SK-N-SH (cell line): ENCODE measurements at regions not wholly inside any gene's neighbourhood (a gene's known extent, or its start where the extent isn't known, plus 50 kb on each side); places are given as distances from the start of the nearest gene placed in this dataset.

Experiments used
- CTCF ChIA-PET: fragments of 300-600, 350-600 bp; formaldehyde crosslinking; extraction: SDS; loops from one replicate; lab custom pipeline; 2021; lab: Yijun Ruan, JAX
- POLR2A ChIA-PET: fragments of 350-600 bp; sonication (Branson Sonifier 250); formaldehyde crosslinking; extraction: SDS; loops from one replicate; lab custom pipeline; 2020; ENCODE audit warnings: antibody characterized with exemption, inconsistent platforms; lab: Yijun Ruan, JAX
- DNase-seq: peaks from one replicate; pipeline ENCODE4 v3.0.0; 2012
- H2AFZ ChIP-seq: fragments of 200-600 bp; sonication (generic); 2 replicates; pipeline ENCODE4 v1.8.1; 2016; ENCODE audit warnings: antibody characterized with exemption, mild to moderate bottlenecking, low read depth
- H3F3A ChIP-seq: fragments of 200-600 bp; sonication (generic); replicated peaks from 2 replicates; pipeline ENCODE3; 2016; ENCODE audit warnings: antibody characterized with exemption, mild to moderate bottlenecking; ENCODE audit not compliant: insufficient read depth
- H3K27ac ChIP-seq, 2 experiments: fragments of 200-500 bp in 1 of 2; fragments of 200-600 bp in 1 of 2; sonication (Bioruptor generic) in 1 of 2; sonication (generic), shearing (Covaris generic) in 1 of 2; 2 replicates each; pipeline versions ENCODE4 v1.5.1 to v1.6.1; 2014 to 2016; ENCODE audit warnings: low read depth in 2 of 2, inconsistent platforms in 1 of 2, low read length in 1 of 2, mild to moderate bottlenecking in 1 of 2, mixed read lengths in 1 of 2
- H3K27me3 ChIP-seq: fragments of 200-600 bp; sonication (generic), shearing (Covaris generic); 2 replicates; pipeline ENCODE4 v1.6.1; 2016; ENCODE audit warnings: mixed run types; ENCODE audit not compliant: insufficient read depth
- H3K36me3 ChIP-seq, 2 experiments: fragments of 200-500 bp in 1 of 2; fragments of 200-600 bp in 1 of 2; sonication (Bioruptor generic) in 1 of 2; sonication (generic) in 1 of 2; replicated peaks in 1 of 2; 2 replicates each; pipeline versions ENCODE3 to v1.5.1; 2014 to 2016; ENCODE audit warnings: low read length in 1 of 2, mild to moderate bottlenecking in 1 of 2; ENCODE audit not compliant: insufficient read depth in 2 of 2, control insufficient read depth in 1 of 2
- H3K4me1 ChIP-seq, 2 experiments: fragments of 200-500 bp in 1 of 2; fragments of 200-600 bp in 1 of 2; sonication (Bioruptor generic) in 1 of 2; sonication (generic), shearing (Covaris generic) in 1 of 2; 2 replicates each; pipeline versions ENCODE4 v1.5.1 to v1.6.1; 2014 to 2016; ENCODE audit warnings: low read depth in 1 of 2, low read length in 1 of 2, mixed run types in 1 of 2; ENCODE audit not compliant: insufficient read depth in 2 of 2, control insufficient read depth in 1 of 2
- H3K4me2 ChIP-seq: fragments of 200-600 bp; sonication (generic), shearing (Covaris generic); 2 replicates; pipeline ENCODE4 v1.6.1; 2017; ENCODE audit warnings: mixed run types
- H3K4me3 ChIP-seq, 2 experiments: fragments of 200-500 bp in 1 of 2; fragments of 200-600 bp in 1 of 2; sonication (Bioruptor generic) in 1 of 2; sonication (generic), shearing (Covaris generic) in 1 of 2; 2 replicates each; pipeline versions ENCODE4 v1.5.1 to v1.8.1; 2014 to 2016; ENCODE audit warnings: low read depth in 2 of 2, inconsistent platforms in 1 of 2, low read length in 1 of 2, mild to moderate bottlenecking in 1 of 2, mixed read lengths in 1 of 2, moderate library complexity in 1 of 2
- H3K79me2 ChIP-seq: fragments of 200-600 bp; sonication (generic); 2 replicates; pipeline ENCODE4 v1.8.1; 2017; ENCODE audit warnings: mild to moderate bottlenecking; ENCODE audit not compliant: insufficient read depth
- H3K9ac ChIP-seq: fragments of 200-600 bp; sonication (generic); 2 replicates; pipeline ENCODE4 v1.6.1; 2017; ENCODE audit warnings: mixed run types
- H3K9me2 ChIP-seq: fragments of 200-600 bp; sonication (generic); 2 replicates; pipeline ENCODE4 v1.6.1; 2017; ENCODE audit warnings: mixed run types
- H3K9me3 ChIP-seq: fragments of 200-600 bp; sonication (generic); 2 replicates; pipeline ENCODE4 v1.6.1; 2017; ENCODE audit warnings: mixed run types, mild to moderate bottlenecking, moderate library complexity
- H4K20me1 ChIP-seq: fragments of 200-600 bp; sonication (generic); 2 replicates; pipeline ENCODE4 v1.6.1; 2017; ENCODE audit warnings: mild to moderate bottlenecking, mixed run types; ENCODE audit not compliant: insufficient read depth
- CHD2 ChIP-seq: fragments of 150-350 bp; IDR thresholded peaks from 2 replicates; pipeline ENCODE4 v1.6.1; 2018; ENCODE audit warnings: low read length; ENCODE audit not compliant: partially characterized antibody
- EP300 ChIP-seq, 2 experiments: IDR thresholded peaks; 2 replicates each; pipeline versions ENCODE4 v1.4.0 to v1.6.1; 2012; ENCODE audit warnings: borderline replicate concordance in 1 of 2, low read depth in 1 of 2, low read length in 1 of 2
- FOXM1 ChIP-seq: IDR thresholded peaks from 2 replicates; pipeline ENCODE4 v1.4.0; 2012; ENCODE audit warnings: low read depth, mild to moderate bottlenecking
- GABPA ChIP-seq: IDR thresholded peaks from 2 replicates; pipeline ENCODE4 v1.4.0; 2012; ENCODE audit warnings: low read depth, mild to moderate bottlenecking
- JUND ChIP-seq: IDR thresholded peaks from 2 replicates; pipeline ENCODE4 v1.4.0; 2012
- MEF2A ChIP-seq: IDR thresholded peaks from 2 replicates; pipeline ENCODE4 v1.4.0; 2012; ENCODE audit warnings: low read depth, borderline replicate concordance
- MXI1 ChIP-seq: IDR thresholded peaks from 2 replicates; pipeline ENCODE4 v1.6.1; 2012; ENCODE audit warnings: mild to moderate bottlenecking, low read depth, low read length, improper control_type of control experiment
- NFIC ChIP-seq: IDR thresholded peaks from 2 replicates; pipeline ENCODE4 v1.4.0; 2012; ENCODE audit warnings: borderline replicate concordance
- NRF1 ChIP-seq: IDR thresholded peaks from 2 replicates; pipeline ENCODE4 v1.6.1; 2012; ENCODE audit warnings: low read depth, mild to moderate bottlenecking, low read length
- POLR2AphosphoS5 ChIP-seq: IDR thresholded peaks from 2 replicates; pipeline ENCODE4 v1.6.1; 2012; ENCODE audit warnings: low read depth, low read length
- RCOR1 ChIP-seq: fragments of 150-350 bp; IDR thresholded peaks from 2 replicates; pipeline ENCODE4 v1.6.1; 2017; ENCODE audit warnings: antibody characterized with exemption, low read length
- TCF12 ChIP-seq: IDR thresholded peaks from 2 replicates; pipeline ENCODE4 v1.4.0; 2012
- WGBS: methylation state at CpG from one replicate; pipeline ENCODE4 v1.1.6; 2017; ENCODE audit warnings: low lambda C conversion rate; 5-methylcytosine and 5-hydroxymethylcytosine counted together
- TF ChIP-seq, protein P1 (sequence below): IDR thresholded peaks from 2 replicates; pipeline ENCODE4 v1.4.0; 2012; ENCODE audit warnings: low read depth, borderline replicate concordance
- TF ChIP-seq, protein P2 (sequence below): fragments of 150-350 bp; IDR thresholded peaks from 2 replicates; pipeline ENCODE4 v1.6.1; 2016; ENCODE audit warnings: mild to moderate bottlenecking, low read depth, low read length
- TF ChIP-seq, protein P3 (sequence below): IDR thresholded peaks from 2 replicates; pipeline ENCODE4 v1.4.0; 2012; ENCODE audit warnings: low read depth
- TF ChIP-seq, protein P4 (sequence below): fragments of 150-350 bp; IDR thresholded peaks from 2 replicates; pipeline ENCODE4 v1.6.1; 2017; ENCODE audit warnings: antibody characterized with exemption, low read length, low read depth, borderline replicate concordance
- TF ChIP-seq, protein P5 (sequence below): fragments of 200-600 bp; sonication (generic); IDR thresholded peaks from 2 replicates; pipeline ENCODE4 v1.6.1; 2017; ENCODE audit warnings: antibody characterized with exemption, mild to moderate bottlenecking, moderate library complexity
- TF ChIP-seq, protein P6 (sequence below): IDR thresholded peaks from 2 replicates; pipeline ENCODE4; 2012

DNA sequence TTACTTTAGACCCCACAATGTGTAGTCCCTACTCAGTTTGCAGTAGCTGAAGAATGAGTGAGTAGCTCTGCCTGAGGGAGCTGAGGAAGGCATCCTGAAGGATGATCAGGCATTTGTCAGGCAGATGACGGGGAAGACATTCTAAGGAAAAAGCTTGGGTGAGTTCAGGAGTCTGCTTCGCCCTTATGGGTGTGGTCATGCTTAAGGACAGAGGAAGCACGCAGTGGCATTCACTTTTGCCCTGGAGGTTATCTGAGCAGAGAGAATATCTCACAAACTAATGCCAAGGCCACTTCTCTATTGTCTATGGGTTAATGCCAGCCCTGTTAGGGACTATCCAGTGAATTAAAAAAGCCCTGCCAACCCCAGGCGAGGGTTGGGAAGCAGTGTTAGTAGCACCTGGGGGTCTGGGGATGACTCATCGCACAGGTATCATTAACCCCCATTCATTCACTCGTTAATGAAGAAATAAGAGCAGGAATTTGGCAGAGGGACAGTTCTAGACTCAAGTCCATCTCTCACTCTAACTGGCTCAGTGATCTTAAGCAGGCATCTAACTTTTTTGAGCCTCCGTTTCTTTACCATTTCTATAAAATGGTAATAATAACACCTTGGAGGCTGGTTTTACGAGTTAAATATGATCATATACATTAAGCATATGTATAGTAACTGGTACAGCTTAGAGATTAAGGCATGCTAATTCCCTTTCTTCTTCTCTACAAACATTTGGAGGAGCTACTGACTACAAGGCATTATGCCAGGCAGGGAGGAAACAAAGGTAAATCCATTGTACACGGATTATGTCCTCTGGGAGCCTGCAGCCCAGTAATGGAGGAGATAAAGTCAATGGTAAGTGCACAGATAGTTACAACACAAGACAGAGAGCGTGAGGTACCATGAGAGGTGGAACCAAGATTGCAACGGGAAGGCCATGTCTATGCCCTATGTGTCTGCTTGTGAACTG lies 93.2 kb upstream of the AKIRIN2 start:
- 81% methylated on average over 11 of the region's 11 CpGs for WGBS
- TF ChIP-seq MEF2A: no peak
- no peak for TF ChIP-seq GABPA
- TF ChIP-seq TCF12: no peak
- no peak for TF ChIP-seq MXI1
- no peak overlapping the region for H3K27ac ChIP-seq
- no peak overlapping the region for H3K9ac ChIP-seq
- H3K27me3 ChIP-seq: no peaks in the 10 kb centered on the region; the same call in 1 of the 2 replicates
- no peaks in the 10 kb centered on the region for H3K9me2 ChIP-seq
- H3K4me1 ChIP-seq: peaks cover 0 to 3% of the 10 kb centered on the region in 2 experiments; a peak in 1 of 4 replicates
- no peaks in the 10 kb centered on the region for H4K20me1 ChIP-seq
- POLR2A ChIA-PET: no interaction called here
- CTCF ChIA-PET: interaction anchor here (0.6 kb wide), 1 partner anchor 12 kb away, joined by 3 read pairs; no protein-coding TSS in a partner anchor
- no peaks in the 10 kb centered on the region for H3K36me3 ChIP-seq
- no peak overlapping the region for H2AFZ ChIP-seq
- no peaks in the 10 kb centered on the region for H3F3A ChIP-seq
- no peak for DNase-seq
- H3K79me2 ChIP-seq: no peaks in the 10 kb centered on the region
- H3K4me2 ChIP-seq: no peak overlapping the region
- H3K9me3 ChIP-seq: no peaks in the 10 kb centered on the region
- H3K4me3 ChIP-seq: no peak overlapping the region

DNA sequence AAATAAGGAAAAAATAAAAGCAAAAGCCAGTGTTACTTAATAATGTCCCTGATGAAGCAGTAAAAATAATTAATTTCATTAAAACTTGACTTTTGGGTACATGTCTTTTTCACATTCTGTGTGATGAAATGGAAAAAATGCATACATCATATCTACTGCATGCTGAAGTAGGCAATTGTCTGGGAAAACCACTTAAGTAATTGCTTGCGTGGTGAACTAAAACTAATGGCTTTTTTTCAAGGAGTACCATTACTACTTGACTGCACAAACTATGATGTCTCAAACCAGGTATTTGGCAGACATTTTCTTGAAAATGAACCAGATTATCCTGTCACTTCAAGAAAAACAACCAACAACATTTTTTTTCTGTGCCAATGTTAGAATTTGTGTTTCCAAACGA lies 91.3 kb upstream of the AKIRIN2 start:
- CTCF ChIA-PET: no interaction called here
- 83% methylated on average over 2 of the region's 2 CpGs for WGBS
- H3K4me2 ChIP-seq: no peak overlapping the region
- TF ChIP-seq FOXM1 (no peak), MEF2A (no peak), EP300 (IDR thresholded peaks at IDR 0.05; ENCODE audit: borderline replicate concordance in 1 of 2, low read depth in 1 of 2, low read length in 1 of 2) (no peak), NFIC (no peak), NRF1 (no peak), POLR2AphosphoS5 (no peak), CHD2 (no peak), JUND (no peak), RCOR1 (no peak)
- TF ChIP-seq, protein P1, sequence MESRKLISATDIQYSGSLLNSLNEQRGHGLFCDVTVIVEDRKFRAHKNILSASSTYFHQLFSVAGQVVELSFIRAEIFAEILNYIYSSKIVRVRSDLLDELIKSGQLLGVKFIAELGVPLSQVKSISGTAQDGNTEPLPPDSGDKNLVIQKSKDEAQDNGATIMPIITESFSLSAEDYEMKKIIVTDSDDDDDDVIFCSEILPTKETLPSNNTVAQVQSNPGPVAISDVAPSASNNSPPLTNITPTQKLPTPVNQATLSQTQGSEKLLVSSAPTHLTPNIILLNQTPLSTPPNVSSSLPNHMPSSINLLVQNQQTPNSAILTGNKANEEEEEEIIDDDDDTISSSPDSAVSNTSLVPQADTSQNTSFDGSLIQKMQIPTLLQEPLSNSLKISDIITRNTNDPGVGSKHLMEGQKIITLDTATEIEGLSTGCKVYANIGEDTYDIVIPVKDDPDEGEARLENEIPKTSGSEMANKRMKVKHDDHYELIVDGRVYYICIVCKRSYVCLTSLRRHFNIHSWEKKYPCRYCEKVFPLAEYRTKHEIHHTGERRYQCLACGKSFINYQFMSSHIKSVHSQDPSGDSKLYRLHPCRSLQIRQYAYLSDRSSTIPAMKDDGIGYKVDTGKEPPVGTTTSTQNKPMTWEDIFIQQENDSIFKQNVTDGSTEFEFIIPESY: no peak
- TF ChIP-seq, protein P2, sequence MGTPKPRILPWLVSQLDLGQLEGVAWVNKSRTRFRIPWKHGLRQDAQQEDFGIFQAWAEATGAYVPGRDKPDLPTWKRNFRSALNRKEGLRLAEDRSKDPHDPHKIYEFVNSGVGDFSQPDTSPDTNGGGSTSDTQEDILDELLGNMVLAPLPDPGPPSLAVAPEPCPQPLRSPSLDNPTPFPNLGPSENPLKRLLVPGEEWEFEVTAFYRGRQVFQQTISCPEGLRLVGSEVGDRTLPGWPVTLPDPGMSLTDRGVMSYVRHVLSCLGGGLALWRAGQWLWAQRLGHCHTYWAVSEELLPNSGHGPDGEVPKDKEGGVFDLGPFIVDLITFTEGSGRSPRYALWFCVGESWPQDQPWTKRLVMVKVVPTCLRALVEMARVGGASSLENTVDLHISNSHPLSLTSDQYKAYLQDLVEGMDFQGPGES: no peak
- TF ChIP-seq, protein P3, sequence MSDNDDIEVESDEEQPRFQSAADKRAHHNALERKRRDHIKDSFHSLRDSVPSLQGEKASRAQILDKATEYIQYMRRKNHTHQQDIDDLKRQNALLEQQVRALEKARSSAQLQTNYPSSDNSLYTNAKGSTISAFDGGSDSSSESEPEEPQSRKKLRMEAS: no peak
- TF ChIP-seq, protein P4, sequence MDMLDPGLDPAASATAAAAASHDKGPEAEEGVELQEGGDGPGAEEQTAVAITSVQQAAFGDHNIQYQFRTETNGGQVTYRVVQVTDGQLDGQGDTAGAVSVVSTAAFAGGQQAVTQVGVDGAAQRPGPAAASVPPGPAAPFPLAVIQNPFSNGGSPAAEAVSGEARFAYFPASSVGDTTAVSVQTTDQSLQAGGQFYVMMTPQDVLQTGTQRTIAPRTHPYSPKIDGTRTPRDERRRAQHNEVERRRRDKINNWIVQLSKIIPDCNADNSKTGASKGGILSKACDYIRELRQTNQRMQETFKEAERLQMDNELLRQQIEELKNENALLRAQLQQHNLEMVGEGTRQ: no peak
- TF ChIP-seq, protein P5, sequence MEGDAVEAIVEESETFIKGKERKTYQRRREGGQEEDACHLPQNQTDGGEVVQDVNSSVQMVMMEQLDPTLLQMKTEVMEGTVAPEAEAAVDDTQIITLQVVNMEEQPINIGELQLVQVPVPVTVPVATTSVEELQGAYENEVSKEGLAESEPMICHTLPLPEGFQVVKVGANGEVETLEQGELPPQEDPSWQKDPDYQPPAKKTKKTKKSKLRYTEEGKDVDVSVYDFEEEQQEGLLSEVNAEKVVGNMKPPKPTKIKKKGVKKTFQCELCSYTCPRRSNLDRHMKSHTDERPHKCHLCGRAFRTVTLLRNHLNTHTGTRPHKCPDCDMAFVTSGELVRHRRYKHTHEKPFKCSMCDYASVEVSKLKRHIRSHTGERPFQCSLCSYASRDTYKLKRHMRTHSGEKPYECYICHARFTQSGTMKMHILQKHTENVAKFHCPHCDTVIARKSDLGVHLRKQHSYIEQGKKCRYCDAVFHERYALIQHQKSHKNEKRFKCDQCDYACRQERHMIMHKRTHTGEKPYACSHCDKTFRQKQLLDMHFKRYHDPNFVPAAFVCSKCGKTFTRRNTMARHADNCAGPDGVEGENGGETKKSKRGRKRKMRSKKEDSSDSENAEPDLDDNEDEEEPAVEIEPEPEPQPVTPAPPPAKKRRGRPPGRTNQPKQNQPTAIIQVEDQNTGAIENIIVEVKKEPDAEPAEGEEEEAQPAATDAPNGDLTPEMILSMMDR: no peak
- TF ChIP-seq, protein P6, sequence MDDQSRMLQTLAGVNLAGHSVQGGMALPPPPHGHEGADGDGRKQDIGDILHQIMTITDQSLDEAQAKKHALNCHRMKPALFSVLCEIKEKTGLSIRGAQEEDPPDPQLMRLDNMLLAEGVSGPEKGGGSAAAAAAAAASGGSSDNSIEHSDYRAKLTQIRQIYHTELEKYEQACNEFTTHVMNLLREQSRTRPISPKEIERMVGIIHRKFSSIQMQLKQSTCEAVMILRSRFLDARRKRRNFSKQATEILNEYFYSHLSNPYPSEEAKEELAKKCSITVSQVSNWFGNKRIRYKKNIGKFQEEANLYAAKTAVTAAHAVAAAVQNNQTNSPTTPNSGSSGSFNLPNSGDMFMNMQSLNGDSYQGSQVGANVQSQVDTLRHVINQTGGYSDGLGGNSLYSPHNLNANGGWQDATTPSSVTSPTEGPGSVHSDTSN: no peak

More for the DNA sequence above, 91.3 kb upstream of the AKIRIN2 start:
- no peaks in the 10 kb centered on the region for H3K36me3 ChIP-seq
- no peaks in the 10 kb centered on the region for H3K9me3 ChIP-seq
- H3K4me3 ChIP-seq: no peak overlapping the region
- H3K27ac ChIP-seq: no peak overlapping the region
- no peak overlapping the region for H3K9ac ChIP-seq
- POLR2A ChIA-PET: no interaction called here
- H4K20me1 ChIP-seq: no peaks in the 10 kb centered on the region
- H3K4me1 ChIP-seq: peaks cover 3 to 12% of the 10 kb centered on the region in 2 experiments; a peak in 2 of 4 replicates
- H3F3A ChIP-seq: no peaks in the 10 kb centered on the region
- H3K79me2 ChIP-seq: no peaks in the 10 kb centered on the region
- DNase-seq: no peak
- no peaks in the 10 kb centered on the region for H3K27me3 ChIP-seq
- H3K9me2 ChIP-seq: no peaks in the 10 kb centered on the region
- no peak overlapping the region for H2AFZ ChIP-seq
